ENCODE measurements at regions not wholly inside any gene's neighbourhood (a gene's known extent, or its start where the extent isn't known, plus 50 kb on each side); places are given as distances from the start of the nearest gene placed in this dataset.

- FAIRE-seq (no peak), DNase-seq (ENCODE audit: low read depth) (no peak)
- H3K4me3 ChIP-seq (ENCODE audit: low read depth, low read length), result no peak overlapping the region
- no peaks in the 10 kb centered on the region for H3K27me3 ChIP-seq (ENCODE audit: control insufficient read depth, insufficient read depth, low read length)
- TF ChIP-seq, protein P1, sequence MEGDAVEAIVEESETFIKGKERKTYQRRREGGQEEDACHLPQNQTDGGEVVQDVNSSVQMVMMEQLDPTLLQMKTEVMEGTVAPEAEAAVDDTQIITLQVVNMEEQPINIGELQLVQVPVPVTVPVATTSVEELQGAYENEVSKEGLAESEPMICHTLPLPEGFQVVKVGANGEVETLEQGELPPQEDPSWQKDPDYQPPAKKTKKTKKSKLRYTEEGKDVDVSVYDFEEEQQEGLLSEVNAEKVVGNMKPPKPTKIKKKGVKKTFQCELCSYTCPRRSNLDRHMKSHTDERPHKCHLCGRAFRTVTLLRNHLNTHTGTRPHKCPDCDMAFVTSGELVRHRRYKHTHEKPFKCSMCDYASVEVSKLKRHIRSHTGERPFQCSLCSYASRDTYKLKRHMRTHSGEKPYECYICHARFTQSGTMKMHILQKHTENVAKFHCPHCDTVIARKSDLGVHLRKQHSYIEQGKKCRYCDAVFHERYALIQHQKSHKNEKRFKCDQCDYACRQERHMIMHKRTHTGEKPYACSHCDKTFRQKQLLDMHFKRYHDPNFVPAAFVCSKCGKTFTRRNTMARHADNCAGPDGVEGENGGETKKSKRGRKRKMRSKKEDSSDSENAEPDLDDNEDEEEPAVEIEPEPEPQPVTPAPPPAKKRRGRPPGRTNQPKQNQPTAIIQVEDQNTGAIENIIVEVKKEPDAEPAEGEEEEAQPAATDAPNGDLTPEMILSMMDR (IDR thresholded peaks at IDR 0.05; ENCODE audit: insufficient read depth, low read length, severe bottlenecking), result no peak
- no peaks in the 10 kb centered on the region for H3K36me3 ChIP-seq (ENCODE audit: control insufficient read depth, insufficient read depth, low read length)
Observed at GRCh38 chr6:23002044-23002619, 432.8 kb downstream of the HDGFL1 start.

DNA sequence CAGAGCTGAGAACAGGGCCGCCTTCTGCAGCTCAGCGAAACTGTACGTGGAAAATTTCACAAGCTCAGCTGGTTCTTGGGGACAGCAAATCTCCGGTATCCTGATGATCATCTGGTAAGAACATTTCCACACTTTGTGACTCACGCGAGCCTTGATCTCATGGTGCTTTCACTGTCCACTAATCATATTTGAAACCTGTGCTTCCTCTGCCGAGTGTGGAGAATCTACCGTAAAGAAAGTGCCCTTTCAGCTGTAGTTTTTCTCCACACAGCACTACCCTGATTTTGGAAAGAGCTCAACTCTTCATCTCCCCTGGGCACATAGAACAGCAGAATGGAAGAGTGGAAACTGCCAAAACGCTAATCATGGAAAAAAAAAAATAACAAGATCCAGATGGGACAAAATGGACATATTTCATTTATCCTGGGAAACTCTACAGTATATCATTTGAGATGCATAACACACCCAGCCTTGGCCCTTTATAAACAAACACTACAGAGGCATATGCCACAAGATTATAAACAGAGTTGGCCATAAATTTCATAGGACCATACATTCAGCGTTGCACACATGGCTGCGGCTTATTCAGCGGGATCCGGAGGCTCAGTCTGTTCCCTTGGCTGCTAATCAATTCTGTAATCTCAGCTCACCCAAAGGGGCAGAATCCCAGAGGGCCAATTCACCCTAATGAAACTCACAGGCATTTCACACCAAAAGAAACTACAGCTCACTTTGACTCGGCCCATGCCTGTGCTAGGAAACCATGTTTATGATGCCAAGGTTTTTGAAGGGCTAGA, 434.5 kb downstream of the HDGFL1 start:
- DNase-seq (ENCODE audit: low read depth) (no peak), FAIRE-seq (peak; percentile 58)
- TF ChIP-seq, protein P1 (IDR thresholded peaks at IDR 0.05; ENCODE audit: insufficient read depth, low read length, severe bottlenecking), result no peak
- Histone ChIP-seq H3K27me3 (ENCODE audit: control insufficient read depth, insufficient read depth, low read length) (no peaks in the 10 kb centered on the region), H3K4me3 (ENCODE audit: low read depth, low read length) (no peak overlapping the region), H3K36me3 (ENCODE audit: control insufficient read depth, insufficient read depth, low read length) (no peaks in the 10 kb centered on the region)

GRCh38 chr6:23006656-23007055, 437.3 kb downstream of the HDGFL1 start:
- FAIRE-seq (no peak), DNase-seq (ENCODE audit: low read depth) (no peak)
- H3K36me3 ChIP-seq (ENCODE audit: control insufficient read depth, insufficient read depth, low read length), result no peaks in the 10 kb centered on the region
- TF ChIP-seq, protein P1 (IDR thresholded peaks at IDR 0.05; ENCODE audit: insufficient read depth, low read length, severe bottlenecking), result no peak
- H3K27me3 ChIP-seq (ENCODE audit: control insufficient read depth, insufficient read depth, low read length), result no peaks in the 10 kb centered on the region
- H3K4me3 ChIP-seq (ENCODE audit: low read depth, low read length), result no peak overlapping the region

DNA sequence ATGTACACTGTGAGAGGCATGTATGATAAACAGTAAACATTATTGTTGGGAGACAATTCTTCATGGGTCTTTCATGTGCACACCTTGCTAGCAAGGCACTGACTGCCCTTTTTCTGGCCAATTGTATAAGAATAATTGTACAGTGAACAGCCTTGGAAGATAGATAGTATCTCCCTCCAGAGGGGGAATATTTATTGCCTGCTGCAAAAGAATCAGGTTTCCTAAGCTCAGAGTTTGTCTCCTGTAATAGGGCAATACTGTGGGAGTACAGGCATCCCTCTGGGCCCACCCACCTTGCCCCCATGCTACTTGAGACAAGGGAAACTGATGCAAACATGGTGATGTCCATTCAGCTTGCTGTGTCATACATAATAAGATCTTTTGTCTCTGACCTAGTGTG, 442.2 kb downstream of the HDGFL1 start:
- DNase-seq (ENCODE audit: low read depth) (no peak), FAIRE-seq (no peak)
- Histone ChIP-seq H3K36me3 (ENCODE audit: control insufficient read depth, insufficient read depth, low read length) (no peaks in the 10 kb centered on the region), H3K27me3 (ENCODE audit: control insufficient read depth, insufficient read depth, low read length) (no peaks in the 10 kb centered on the region), H3K4me3 (ENCODE audit: low read depth, low read length) (no peak overlapping the region)
- TF ChIP-seq, protein P1 (IDR thresholded peaks at IDR 0.05; ENCODE audit: insufficient read depth, low read length, severe bottlenecking), result no peak

DNA sequence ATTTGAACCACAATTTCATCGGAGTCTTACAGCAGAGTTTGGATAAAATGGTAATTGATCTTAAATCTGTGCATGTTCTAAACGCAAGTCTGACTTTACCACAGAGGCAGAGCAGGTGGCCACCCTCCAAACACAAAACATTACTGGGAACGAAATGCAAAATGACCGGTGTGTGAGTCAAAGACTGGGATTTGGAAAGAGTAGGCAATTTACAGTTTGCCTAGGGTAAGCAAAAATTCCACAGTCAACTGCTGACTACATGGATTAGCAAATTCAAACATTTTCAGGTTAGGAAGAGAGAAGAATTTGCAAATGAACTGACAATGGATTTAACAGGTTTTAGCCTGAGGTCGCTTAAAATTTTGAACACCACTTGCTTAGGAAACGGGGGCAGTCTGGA, 444.4 kb downstream of the HDGFL1 start:
- DNase-seq (ENCODE audit: low read depth) (peak; percentile 20), FAIRE-seq (no peak)
- Histone ChIP-seq H3K36me3 (ENCODE audit: control insufficient read depth, insufficient read depth, low read length) (no peaks in the 10 kb centered on the region), H3K27me3 (ENCODE audit: control insufficient read depth, insufficient read depth, low read length) (no peaks in the 10 kb centered on the region), H3K4me3 (ENCODE audit: low read depth, low read length) (no peak overlapping the region)
- TF ChIP-seq, protein P1 (IDR thresholded peaks at IDR 0.05; ENCODE audit: insufficient read depth, low read length, severe bottlenecking), result no peak

Measured in bronchial epithelial cell (primary cell).